Medulla oblongata (tissue), 1 donor: ENCODE measurements at regions not wholly inside any gene's neighbourhood (a gene's known extent, or its start where the extent isn't known, plus 50 kb on each side); places are given as distances from the start of the nearest gene placed in this dataset.
"Not testable (repeated sequence)": the region's sequence is repeated elsewhere in the genome, so short reads cannot be mapped to it uniquely, and the experiment has no call there.

Source experiments
- DNase-seq: peaks from one replicate; pipeline ENCODE4 v3.0.0-alpha.2; 2015; ENCODE audit errors: extremely low spot score

DNA sequence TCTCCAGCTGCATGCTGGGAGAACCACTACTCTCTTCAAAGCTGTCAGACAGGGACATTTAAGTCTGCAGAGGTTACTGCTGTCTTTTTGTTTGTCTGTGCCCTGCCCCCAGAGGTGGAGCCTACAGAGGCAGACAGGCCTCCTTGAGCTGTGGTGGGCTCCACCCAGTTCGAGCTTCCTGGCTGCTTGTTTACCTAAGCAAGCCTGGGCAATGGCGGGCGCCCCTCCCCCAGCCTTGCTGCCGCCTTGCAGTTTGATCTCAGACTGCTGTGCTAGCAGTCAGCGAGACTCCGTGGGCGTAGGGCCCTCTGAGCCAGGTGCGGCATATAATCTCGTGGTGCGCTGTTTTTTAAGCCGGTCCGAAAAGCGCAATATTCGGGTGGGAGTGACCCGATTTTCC is 215.0 kb downstream of the STIM2 start:
- not testable (repeated sequence) for DNase-seq

- no peak for DNase-seq
Observed at GRCh38 chr4:27078934-27079455, 218.4 kb downstream of the STIM2 start.

DNA sequence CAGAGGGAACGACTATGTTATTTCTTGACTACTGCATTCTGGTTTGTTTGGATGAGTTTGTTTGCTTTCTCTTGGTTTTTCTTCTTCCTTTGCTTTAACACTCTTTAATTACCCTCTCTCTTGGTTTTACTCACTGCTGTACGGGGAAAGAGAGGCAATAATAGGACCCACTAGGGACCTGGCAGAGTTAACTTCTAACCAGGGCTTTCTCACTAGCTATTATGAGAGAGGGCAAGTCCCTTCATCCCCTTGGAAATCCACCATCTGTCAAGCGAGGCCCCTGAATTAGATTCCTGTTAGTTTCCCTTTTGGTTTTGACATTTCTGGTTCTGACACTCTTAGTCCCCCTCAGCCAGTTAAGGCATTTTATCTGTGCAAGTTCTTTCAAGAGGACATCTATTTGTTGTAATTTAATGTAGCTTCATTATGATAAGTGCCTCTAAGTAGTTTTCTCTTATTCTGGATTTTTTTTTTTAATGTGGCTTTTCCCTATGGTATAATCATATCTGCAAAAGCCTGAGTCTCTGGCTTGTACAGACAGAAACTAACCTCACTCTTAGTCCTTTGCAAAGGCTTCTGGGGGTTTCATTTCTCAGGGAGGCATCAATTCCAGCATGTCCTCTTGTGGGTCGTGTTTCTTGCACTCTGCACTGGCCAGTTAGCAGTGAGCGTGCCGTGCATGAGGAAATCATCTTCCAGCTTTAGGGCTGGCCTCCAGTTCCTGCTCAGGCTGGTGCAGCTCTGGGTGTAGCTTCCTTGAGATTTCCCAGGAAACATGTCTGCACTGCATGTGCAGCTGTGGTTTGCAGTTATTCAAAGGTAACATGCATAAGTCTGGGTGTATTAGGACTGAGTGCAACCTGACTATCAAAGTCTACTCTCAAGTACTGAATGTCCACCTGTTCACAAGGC is 221.3 kb downstream of the STIM2 start:
- no peak for DNase-seq

GRCh38 chr4:27082776-27083175 is 222.1 kb downstream of the STIM2 start:
- no peak for DNase-seq

DNA sequence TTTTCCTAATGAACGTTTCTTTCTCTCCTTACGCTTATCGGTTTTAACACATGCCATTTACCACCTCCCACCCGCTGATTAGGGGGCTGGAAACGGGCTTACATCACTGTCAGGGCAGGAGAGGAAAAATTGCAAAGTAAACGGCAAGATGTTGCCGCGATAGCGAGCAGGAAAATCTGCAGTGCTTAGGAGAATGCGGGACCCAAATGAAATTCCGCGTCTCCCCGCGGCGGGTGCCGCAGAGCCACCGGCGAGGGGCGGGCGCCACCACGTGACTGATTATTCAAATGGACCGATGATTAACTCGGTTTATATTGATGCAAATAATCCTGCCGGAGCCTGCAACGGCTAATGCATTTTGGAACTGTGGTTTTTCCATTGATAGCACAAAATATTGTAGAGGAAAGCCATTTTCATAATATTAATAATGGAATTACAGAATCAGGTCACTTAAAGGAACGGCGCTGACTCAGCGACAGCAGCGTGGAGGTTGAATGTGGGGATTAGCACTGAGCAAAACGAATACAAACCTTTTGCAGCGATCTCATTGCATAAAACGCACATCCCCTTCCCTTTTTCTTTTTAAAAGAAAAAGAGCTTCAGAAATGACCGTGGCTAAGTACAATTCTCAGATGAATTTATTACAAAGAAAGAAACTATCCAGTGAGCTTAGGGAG is 224.2 kb downstream of the STIM2 start:
- peak; percentile 48 for DNase-seq

- DNase-seq = no peak
Observed at GRCh38 chr4:27085396-27085795, 224.8 kb downstream of the STIM2 start.

DNA sequence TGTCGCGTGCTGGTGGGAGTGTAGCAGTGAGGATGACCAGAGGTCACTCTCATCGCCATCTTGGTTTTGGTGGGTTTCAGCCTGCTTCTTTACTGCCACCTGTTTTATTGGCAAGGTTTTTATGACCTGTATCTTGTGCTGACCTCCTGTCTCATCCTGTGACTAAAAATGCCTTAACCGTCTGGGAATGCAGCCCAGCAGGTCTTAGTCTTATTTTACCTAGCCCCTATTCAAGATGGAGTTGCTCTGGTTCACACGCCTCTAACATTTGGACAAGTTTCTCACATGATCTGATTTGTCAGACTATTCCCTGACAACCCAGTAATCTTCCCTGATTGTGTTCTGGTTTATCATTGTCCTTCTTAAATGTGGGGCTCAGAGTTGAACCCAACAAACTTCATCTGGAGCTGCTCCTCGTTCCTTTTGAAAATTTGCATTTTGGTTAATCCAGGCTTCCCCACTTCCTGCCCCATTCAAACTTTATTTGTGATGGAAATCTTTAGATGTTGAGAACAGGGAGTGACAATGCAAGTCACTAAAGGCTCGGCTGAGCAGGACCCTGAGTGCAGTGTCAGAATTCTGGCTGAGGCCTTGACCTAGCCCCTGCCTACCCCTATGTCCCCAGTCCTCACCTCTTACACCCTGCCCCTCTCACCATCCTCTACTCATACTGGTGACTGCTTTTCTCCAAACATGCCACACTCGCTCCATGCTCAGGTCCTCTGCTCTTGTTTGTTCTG is 226.8 kb downstream of the STIM2 start:
- DNase-seq = no peak

GRCh38 chr4:27088491-27088890 is 227.8 kb downstream of the STIM2 start:
- peak; percentile 9 for DNase-seq

DNA sequence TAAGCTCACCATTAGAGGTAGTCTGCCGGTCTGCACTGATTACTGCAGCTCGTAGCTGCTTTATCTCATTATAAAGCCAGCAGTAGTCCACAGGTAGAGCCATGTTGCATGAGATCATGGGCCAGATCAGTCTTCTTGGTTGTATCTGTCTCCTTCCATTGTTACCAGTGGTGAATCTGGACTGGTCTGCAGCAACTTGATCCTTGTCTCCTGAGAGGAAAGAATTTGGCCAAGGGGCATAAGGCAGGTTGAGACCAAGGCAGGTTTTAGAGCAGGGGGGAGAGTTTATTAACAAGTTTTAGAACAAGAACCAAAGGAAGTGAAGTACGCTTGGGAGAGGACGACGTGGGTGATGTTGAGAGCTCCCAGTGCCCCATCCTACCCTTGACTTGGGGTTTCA is 228.5 kb downstream of the STIM2 start:
- DNase-seq = no peak

DNA sequence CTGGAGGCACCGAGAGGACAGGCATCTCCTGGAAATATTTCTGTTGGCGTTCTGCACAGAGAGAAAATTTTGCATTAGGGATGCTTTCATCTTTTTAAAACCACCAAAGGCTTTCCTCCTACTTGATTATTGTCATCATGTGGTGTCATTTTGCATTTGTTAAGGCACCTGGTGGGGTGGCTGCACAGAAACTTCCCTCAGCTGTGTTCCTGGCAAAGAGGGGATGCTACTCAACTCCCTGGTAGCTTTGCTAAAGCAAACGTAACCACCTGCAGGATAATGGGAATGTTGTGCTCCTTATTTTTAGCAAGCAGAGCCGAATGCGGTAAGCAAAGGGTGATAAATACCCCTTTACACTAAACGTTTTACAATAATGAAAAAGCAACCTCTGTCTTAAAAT is 229.8 kb downstream of the STIM2 start:
- DNase-seq = no peak

GRCh38 chr4:27094224-27094623 is 233.6 kb downstream of the STIM2 start:
- DNase-seq = no peak

- no peak for DNase-seq
Observed at GRCh38 chr4:27094783-27095182, 234.1 kb downstream of the STIM2 start.

DNA sequence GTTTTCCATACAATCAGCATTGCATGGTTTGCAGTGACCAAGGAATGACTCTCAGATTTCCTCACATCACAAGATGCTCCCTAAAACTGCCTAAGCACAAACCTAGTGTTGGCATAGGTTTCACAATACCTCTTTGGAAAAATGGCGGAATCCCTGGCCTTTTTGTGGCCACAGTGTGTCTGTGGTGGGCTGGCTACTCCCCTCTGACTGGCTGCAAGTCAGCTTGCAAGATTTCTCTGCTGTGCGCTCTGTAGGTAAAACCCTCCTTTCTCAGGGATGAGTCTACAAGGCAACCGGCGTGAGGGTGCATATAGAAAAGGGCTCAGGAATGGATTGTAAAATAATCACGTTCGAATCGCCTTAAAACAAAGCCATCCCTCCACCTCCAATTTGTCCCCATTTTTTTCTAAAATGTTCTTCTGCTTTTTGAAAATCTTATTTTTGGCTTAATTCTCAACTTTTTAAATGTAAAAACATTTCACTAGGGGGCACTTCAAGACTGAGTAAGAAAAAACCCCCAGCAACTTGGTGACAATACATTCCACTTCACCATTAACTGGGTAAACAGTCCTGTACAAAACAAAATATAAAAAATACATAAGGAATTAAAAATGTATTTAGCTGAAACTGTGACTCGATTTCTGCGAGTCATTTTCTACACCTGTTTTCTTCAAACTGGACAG is 235.6 kb downstream of the STIM2 start:
- DNase-seq = no peak

- DNase-seq = no peak
Observed at GRCh38 chr4:27098034-27098433, 237.4 kb downstream of the STIM2 start.

GRCh38 chr4:27100713-27101112 is 240.1 kb downstream of the STIM2 start:
- DNase-seq = no peak

GRCh38 chr4:27101126-27101525 is 240.5 kb downstream of the STIM2 start:
- no peak for DNase-seq

GRCh38 chr4:27101561-27101960 is 240.9 kb downstream of the STIM2 start:
- DNase-seq = no peak

- DNase-seq = no peak
Observed at GRCh38 chr4:27111627-27112026, 251.0 kb downstream of the STIM2 start.

DNA sequence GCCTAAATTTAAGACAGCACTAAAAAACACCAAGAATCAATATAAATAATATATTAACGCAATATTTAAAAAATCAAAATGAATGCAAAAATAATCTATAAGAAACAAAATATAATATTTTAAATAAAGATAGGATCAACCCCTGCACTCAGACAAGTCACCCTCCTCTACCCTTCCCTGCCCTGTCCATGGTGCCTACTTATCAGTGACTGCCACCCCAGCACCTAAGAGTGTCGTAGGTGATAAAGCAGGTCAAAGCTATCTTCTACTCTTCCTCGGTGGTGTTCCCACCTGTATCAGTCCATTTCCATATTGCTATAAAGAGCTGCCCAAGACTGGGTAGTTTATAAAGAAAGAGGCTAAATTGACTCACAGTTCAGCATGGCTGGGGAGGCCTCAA is 251.9 kb downstream of the STIM2 start:
- no peak for DNase-seq

DNA sequence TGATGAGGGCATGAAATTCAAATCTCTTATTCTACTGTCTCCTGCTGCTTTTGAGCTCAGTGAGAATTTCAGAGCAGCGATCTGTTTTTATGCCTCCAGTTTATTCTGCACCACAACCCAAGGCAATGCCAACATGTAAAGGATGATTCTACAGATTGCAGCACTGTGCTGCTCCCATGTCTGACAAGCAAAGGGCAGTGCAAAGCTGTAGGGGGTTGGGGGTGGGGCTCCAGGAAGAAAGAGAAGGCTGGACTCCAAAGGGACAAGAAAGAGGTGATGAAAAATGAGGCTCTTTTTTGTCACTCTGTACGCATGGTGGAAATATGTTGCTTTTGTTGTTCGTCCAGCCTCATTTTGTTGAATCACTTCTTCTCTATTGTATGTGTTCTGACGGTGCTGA is 254.6 kb downstream of the STIM2 start:
- DNase-seq = no peak

- DNase-seq = no peak
Observed at GRCh38 chr4:27117453-27117852, 256.8 kb downstream of the STIM2 start.

- no peak for DNase-seq
Observed at GRCh38 chr4:27119239-27119638, 258.6 kb downstream of the STIM2 start.
